Upper lobe of left lung (tissue), 4 donors: ENCODE measurements at regions not wholly inside any gene's neighbourhood (a gene's known extent, or its start where the extent isn't known, plus 50 kb on each side); places are given as distances from the start of the nearest gene placed in this dataset.
"Not testable (repeated sequence)": the region's sequence is repeated elsewhere in the genome, so short reads cannot be mapped to it uniquely, and the experiment has no call there.

Experiments
- CTCF ChIP-seq, 6 experiments: fragments of 450-650 bp in 4 of 6; fragments of 200-600 bp in 2 of 6; sonication (generic) in 2 of 6; IDR thresholded peaks; one replicate each; pipeline ENCODE4 v1.5.1; 2016 to 2019; ENCODE audit warnings: antibody characterized with exemption in 6 of 6
- EP300 ChIP-seq, 4 donors: sonication (generic); formaldehyde crosslinking; IDR thresholded peaks; one replicate each; pipeline ENCODE4 v1.5.1; 2017; ENCODE audit warnings: antibody characterized with exemption in 4 of 4, control low read depth in 2 of 4
- POLR2A ChIP-seq, 4 donors: fragments of 450-650 bp; IDR thresholded peaks; one replicate each; pipeline ENCODE4 v1.5.1; 2016 to 2017; ENCODE audit warnings: antibody characterized with exemption in 4 of 4, mild to moderate bottlenecking in 2 of 4
- POLR2AphosphoS5 ChIP-seq, 2 donors: sonication (generic); formaldehyde crosslinking; IDR thresholded peaks; one replicate each; pipeline ENCODE4 v1.5.1; 2017; ENCODE audit warnings: antibody characterized with exemption in 2 of 2

- not testable (repeated sequence) for TF ChIP-seq CTCF, EP300, POLR2A, POLR2AphosphoS5 (IDR thresholded peaks at IDR 0.05)
Observed at GRCh38 chr4:4030509-4030908, 196.2 kb downstream of the OTOP1 start.
